HepG2 (cell line): ENCODE measurements at regions not wholly inside any gene's neighbourhood (a gene's known extent, or its start where the extent isn't known, plus 50 kb on each side); places are given as distances from the start of the nearest gene placed in this dataset.

Experiments used
- ATAC-seq: fragments of 200-7000 bp; cut with Tn5 transposase; 3 replicates; pipeline ENCODE4 v1.9.1; 2020; ENCODE audit warnings: mild to moderate bottlenecking, moderate library complexity
- BruUV-seq: library from RNA; stranded (reverse); fragments of 400-500 nt; replicated peaks from 2 replicates; lab custom pipeline; 2021; lab: Mats Ljungman, UMichigan
- CTCF ChIA-PET: fragments of 300-600 bp; formaldehyde crosslinking; extraction: SDS; loops from one replicate; lab custom pipeline; 2021; ENCODE audit warnings: low total read pairs, inconsistent platforms, low intra/inter-chr PET ratio; lab: Yijun Ruan, JAX
- POLR2A ChIA-PET: fragments of 350-600 bp; sonication (Branson Sonifier 250); formaldehyde crosslinking; loops from one replicate; lab custom pipeline; 2020; ENCODE audit warnings: antibody characterized with exemption, inconsistent platforms; lab: Yijun Ruan, JAX
- DNase-seq: peaks from one replicate; pipeline ENCODE4 v3.0.0-alpha.2; 2015; ENCODE audit warnings: low spot score
- FAIRE-seq: peaks from 3 replicates; lab custom pipeline; 2011; peaks lifted over from hg19 to GRCh38; lab: Jason Lieb, UNC
- H2AFZ ChIP-seq: one replicate; pipeline ENCODE4 v1.6.1; 2011; ENCODE audit warnings: low read length, inconsistent platforms
- H3K27ac ChIP-seq: fragments of 300-600 bp; 3 replicates; pipeline ENCODE4 v1.8.0; 2011; ENCODE audit warnings: mixed run types, mild to moderate bottlenecking, mixed read lengths, low read length, inconsistent platforms; ENCODE audit not compliant: insufficient read depth; ENCODE audit errors: extremely low read length
- H3K27me3 ChIP-seq, 2 experiments: fragments of 200-600 bp in 1 of 2; 2 replicates in 1 of 2; 3 replicates in 1 of 2; pipeline versions ENCODE4 v1.6.0 to v1.8.0; 2011; ENCODE audit warnings: low read length in 2 of 2, mild to moderate bottlenecking in 2 of 2, moderate library complexity in 2 of 2, inconsistent platforms in 1 of 2; ENCODE audit not compliant: insufficient read depth in 2 of 2, control insufficient read depth in 1 of 2
- H3K36me3 ChIP-seq, 2 experiments: fragments of 200-600 bp in 1 of 2; replicated peaks in 1 of 2; 2 replicates in 1 of 2; 3 replicates in 1 of 2; pipeline versions ENCODE4 v1.5.1 to v1.8.0; 2011; ENCODE audit warnings: low read length in 2 of 2, inconsistent platforms in 1 of 2; ENCODE audit not compliant: insufficient read depth in 2 of 2, control insufficient read depth in 1 of 2
- H3K4me1 ChIP-seq: 2 replicates; pipeline ENCODE4 v1.5.1; 2012; ENCODE audit warnings: low read length, inconsistent platforms; ENCODE audit not compliant: insufficient read depth
- H3K4me2 ChIP-seq: 2 replicates; pipeline ENCODE4 v1.6.0; 2011; ENCODE audit warnings: low read depth, low read length, inconsistent platforms
- H3K4me3 ChIP-seq, 3 experiments: fragments of 200-600 bp in 1 of 3; sonication (generic), shearing (Covaris generic) in 1 of 3; replicated peaks in 1 of 3; 2 replicates each; pipeline ENCODE4 v1.5.1; 2011 to 2016; ENCODE audit warnings: low read length in 3 of 3, inconsistent platforms in 2 of 3, low read depth in 2 of 3, mild to moderate bottlenecking in 2 of 3, control low read depth in 1 of 3, mixed read lengths in 1 of 3; ENCODE audit not compliant: insufficient read depth in 1 of 3
- H3K79me2 ChIP-seq: one replicate; pipeline ENCODE4 v1.6.1; 2011; ENCODE audit warnings: low read length, inconsistent platforms; ENCODE audit not compliant: insufficient read depth
- H3K9ac ChIP-seq: 2 replicates; pipeline ENCODE4 v1.6.0; 2011; ENCODE audit warnings: mild to moderate bottlenecking, low read depth, low read length, inconsistent platforms; ENCODE audit not compliant: insufficient read depth
- H3K9me3 ChIP-seq: 2 replicates; pipeline ENCODE4 v1.5.1; 2012; ENCODE audit warnings: mild to moderate bottlenecking, low read length
- H4K20me1 ChIP-seq: 2 replicates; pipeline ENCODE4 v1.6.0; 2011; ENCODE audit warnings: inconsistent platforms, mild to moderate bottlenecking, low read length, moderate library complexity; ENCODE audit not compliant: insufficient read depth
- EEA1 ChIP-seq: sonication (generic); formaldehyde crosslinking; IDR thresholded peaks from 2 replicates; pipeline ENCODE4 v1.5.1; 2020; ENCODE audit warnings: mild to moderate bottlenecking, missing genetic modification reagents, borderline replicate concordance
- FUBP1 ChIP-seq: sonication (generic); formaldehyde crosslinking; IDR thresholded peaks from 2 replicates; pipeline ENCODE4 v1.5.1; 2020; ENCODE audit warnings: missing genetic modification reagents, mild to moderate bottlenecking, borderline replicate concordance
- HDAC1 ChIP-seq: sonication (generic); formaldehyde crosslinking; IDR thresholded peaks from 2 replicates; pipeline ENCODE4 v1.5.1; 2020; ENCODE audit warnings: mild to moderate bottlenecking, missing genetic modification reagents
- MAFF ChIP-seq: IDR thresholded peaks from 2 replicates; pipeline ENCODE4 v1.6.1; 2011; ENCODE audit warnings: low read depth, low read length, improper control_type of control experiment
- MAFK ChIP-seq, 2 experiments: IDR thresholded peaks in 1 of 2; conservative IDR thresholded peaks in 1 of 2; 2 replicates each; pipeline ENCODE4 v1.6.1; 2011; ENCODE audit warnings: improper control_type of control experiment in 2 of 2, low read length in 2 of 2
- NFIC ChIP-seq: IDR thresholded peaks from 2 replicates; pipeline ENCODE4 v1.6.1; 2012; ENCODE audit warnings: mild to moderate bottlenecking, low read length, inconsistent platforms
- SMARCC2 ChIP-seq: fragments of 450-650 bp; IDR thresholded peaks from 2 replicates; pipeline ENCODE4 v1.6.1; 2017; ENCODE audit warnings: antibody characterized with exemption, mild to moderate bottlenecking
- SMC3 ChIP-seq: IDR thresholded peaks from 2 replicates; pipeline ENCODE4 v1.6.1; 2011; ENCODE audit warnings: low read length, improper control_type of control experiment
- ZNF597 ChIP-seq: sonication (generic); formaldehyde crosslinking; IDR thresholded peaks from 2 replicates; pipeline ENCODE4 v1.5.0; 2020; ENCODE audit warnings: missing genetic modification reagents
- ZNF619 ChIP-seq: sonication (generic); formaldehyde crosslinking; IDR thresholded peaks from 2 replicates; pipeline ENCODE4 v1.4.0; 2020; ENCODE audit warnings: mild to moderate bottlenecking, missing genetic modification reagents
- WGBS: methylation state at CpG from one replicate; pipeline ENCODE4 v1.1.6; 2017; ENCODE audit warnings: low lambda C conversion rate; 5-methylcytosine and 5-hydroxymethylcytosine counted together
- in situ Hi-C: cut with HindIII; loops from 2 replicates; pipeline ENCODE4 v1.10.0; 2017; ENCODE audit warnings: low pct_unique_long_range_greater_than_20kb; ENCODE audit not compliant: extremely low pct_ligation_motif_present
- intact Hi-C: fragments of 100-400 bp; cut with micrococcal nuclease; formaldehyde crosslinking; loops from one replicate; pipeline ENCODE4 v1.10.0; 2022; ENCODE audit not compliant: unreplicated experiment
- TF ChIP-seq, protein P1 (sequence below): sonication (generic); formaldehyde crosslinking; IDR thresholded peaks from 2 replicates; pipeline ENCODE4 v1.8.0; 2022; ENCODE audit warnings: mild to moderate bottlenecking, missing genetic modification reagents, moderate library complexity

- Histone ChIP-seq H3K79me2 (no peaks in the 10 kb centered on the region), H3K4me2 (no peak overlapping the region), H4K20me1 (no peaks in the 10 kb centered on the region), H3K36me3 (no peaks in the 10 kb centered on the region), H3K27me3 (no peaks in the 10 kb centered on the region), H3K9ac (no peak overlapping the region), H3K27ac (no peak overlapping the region), H3K4me1 (no peaks in the 10 kb centered on the region), H2AFZ (no peak overlapping the region)
- WGBS = 21% methylated on average over 4 of the region's 4 CpGs
- intact Hi-C loops (no loop called here), in situ Hi-C loops (no loop called here)
- POLR2A ChIA-PET = no interaction called here
- no TSS peak for BruUV-seq
- DNase-seq (no peak), ATAC-seq (no peak), FAIRE-seq (no peak)
- CTCF ChIA-PET = no interaction called here
- TF ChIP-seq MAFK (conservative IDR thresholded peaks at IDR 0.05 in 1 of 2, IDR thresholded peaks at IDR 0.05 in 1 of 2; ENCODE audit: low read length in 2 of 2) = peak; percentile 53 to 81; a peak in 3 of 4 replicates
- TF ChIP-seq SMC3 = no peak
- TF ChIP-seq MAFF = peak; percentile 71; the same call in 1 of the 2 replicates
- TF ChIP-seq, all 625 proteins: peak for 2
- Histone ChIP-seq H3K9me3 (no peaks in the 10 kb centered on the region), H3K4me3 (no peak overlapping the region)
Observed at GRCh38 chr5:103981592-103981991, 419.0 kb upstream of the NUDT12 start.

GRCh38 chr5:103973669-103974068 is 411.1 kb upstream of the NUDT12 start:
- Histone ChIP-seq H2AFZ (no peak overlapping the region), H3K79me2 (no peaks in the 10 kb centered on the region), H3K4me3 (no peak overlapping the region), H3K9ac (no peak overlapping the region), H3K9me3 (peaks cover 12% of the 10 kb centered on the region), H4K20me1 (no peaks in the 10 kb centered on the region), H3K27ac (no peak overlapping the region), H3K27me3 (no peaks in the 10 kb centered on the region), H3K4me2 (no peak overlapping the region), H3K36me3 (no peaks in the 10 kb centered on the region), H3K4me1 (no peaks in the 10 kb centered on the region)
- no TSS peak for BruUV-seq
- ATAC-seq = peak; percentile 72
- intact Hi-C loops (no loop called here), in situ Hi-C loops (no loop called here)
- no peak for FAIRE-seq
- DNase-seq = no peak
- no peak for TF ChIP-seq ZNF597 (CRISPR knock-in tag)
- no peak for TF ChIP-seq HDAC1 (CRISPR knock-in tag)
- TF ChIP-seq, protein P1, sequence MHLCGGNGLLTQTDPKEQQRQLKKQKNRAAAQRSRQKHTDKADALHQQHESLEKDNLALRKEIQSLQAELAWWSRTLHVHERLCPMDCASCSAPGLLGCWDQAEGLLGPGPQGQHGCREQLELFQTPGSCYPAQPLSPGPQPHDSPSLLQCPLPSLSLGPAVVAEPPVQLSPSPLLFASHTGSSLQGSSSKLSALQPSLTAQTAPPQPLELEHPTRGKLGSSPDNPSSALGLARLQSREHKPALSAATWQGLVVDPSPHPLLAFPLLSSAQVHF (CRISPR knock-in tag) = no peak
- no peak for TF ChIP-seq FUBP1 (CRISPR knock-in tag)
- TF ChIP-seq EEA1 (CRISPR knock-in tag) = no peak
- TF ChIP-seq ZNF619 (CRISPR knock-in tag) = no peak
- TF ChIP-seq NFIC = no peak
- no peak for TF ChIP-seq SMARCC2
- POLR2A ChIA-PET = no interaction called here
- CTCF ChIA-PET = no interaction called here
